ENCODE measurements at regions not wholly inside any gene's neighbourhood (a gene's known extent, or its start where the extent isn't known, plus 50 kb on each side); places are given as distances from the start of the nearest gene placed in this dataset.

DNA sequence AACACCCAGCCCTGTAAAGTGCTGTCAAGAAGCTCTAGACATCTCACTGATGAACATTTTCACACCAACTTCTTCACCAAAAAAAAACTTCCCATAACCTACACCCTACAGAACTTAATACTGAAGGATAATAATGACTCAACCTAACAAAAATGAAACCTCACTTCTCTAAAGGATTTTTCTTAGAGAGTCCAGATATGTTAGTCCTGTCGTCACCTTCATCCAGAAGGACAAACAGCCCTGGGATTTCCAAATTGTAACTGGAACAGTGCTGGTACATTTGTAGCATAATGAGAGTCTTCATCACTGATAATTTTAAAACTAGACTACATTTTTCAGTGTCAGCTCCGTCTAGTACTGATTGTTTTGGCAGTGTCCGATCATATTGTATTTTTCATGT, 528.6 kb upstream of the CELF2 start:
- DNase-seq, result no peak

DNA sequence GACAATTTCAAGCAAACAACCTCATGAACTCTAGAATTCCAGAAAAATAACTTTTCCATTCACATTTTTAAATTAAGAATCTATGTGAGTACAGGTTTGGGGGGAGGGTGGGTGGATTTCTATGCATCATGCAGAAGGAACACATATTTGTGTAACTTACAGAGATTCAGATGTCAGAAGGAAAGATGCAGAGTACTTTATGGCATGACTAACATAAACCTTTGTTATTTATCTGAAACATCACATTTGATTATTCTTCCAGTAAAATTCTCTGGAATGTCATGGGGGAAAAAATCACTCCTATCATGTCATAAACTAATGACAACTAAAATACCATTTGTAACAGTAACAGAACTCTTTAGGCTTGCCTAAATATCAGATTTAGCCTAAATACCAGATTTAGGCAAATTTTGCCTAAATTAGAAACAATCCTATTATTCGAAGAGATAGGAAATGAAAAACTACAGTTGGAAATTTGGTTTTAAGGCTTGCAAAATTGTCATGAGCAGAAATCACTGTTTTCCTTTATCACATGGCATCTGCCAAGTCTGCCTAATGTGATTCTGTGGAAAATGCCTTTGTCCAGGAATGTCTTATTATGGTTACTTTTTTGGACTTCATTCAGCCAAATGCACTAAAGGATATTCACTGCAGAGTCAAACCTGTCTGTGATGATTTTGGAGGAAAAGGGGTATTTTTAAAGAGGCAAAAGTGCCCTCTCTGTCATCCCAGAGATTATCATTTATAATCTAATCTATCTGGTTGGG, 527.7 kb upstream of the CELF2 start:
- DNase-seq, result no peak

DNA sequence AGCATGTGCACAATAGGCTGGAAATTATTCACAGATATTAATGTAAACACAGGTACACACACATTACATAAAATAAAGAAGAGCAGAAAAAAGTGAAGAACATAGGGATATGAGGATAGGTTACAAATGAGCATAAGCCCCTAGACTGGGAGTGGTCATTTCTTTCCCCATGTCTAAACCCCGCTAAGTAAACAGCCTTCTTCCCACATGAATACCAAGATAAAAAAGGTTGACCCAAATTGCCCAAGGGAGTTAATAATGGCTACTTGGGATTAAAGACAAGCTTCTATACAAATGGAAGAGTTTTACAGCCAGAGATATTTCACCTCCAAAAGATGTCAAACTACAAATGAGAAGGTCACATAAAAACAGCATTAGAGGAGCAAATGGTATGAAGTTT, 527.1 kb upstream of the CELF2 start:
- no peak for DNase-seq

DNA sequence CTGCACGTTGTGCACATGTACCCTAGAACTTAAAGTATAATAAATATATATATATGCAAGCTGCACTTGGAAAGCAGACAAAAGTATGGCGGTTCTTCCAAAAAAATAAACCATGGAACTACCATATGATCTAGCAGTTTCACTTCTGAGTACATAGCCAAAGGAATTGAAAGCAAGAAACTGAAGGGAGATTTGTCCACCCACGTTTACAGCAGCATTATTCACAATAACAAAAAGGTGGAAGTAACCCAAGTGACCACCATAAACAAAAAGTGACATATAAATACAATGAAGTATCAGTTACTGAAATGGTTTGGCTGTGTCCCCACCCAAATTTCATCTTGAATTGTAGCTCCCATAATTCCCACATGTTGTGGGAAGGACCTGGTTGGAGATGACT, 525.3 kb upstream of the CELF2 start:
- no peak for DNase-seq

DNA sequence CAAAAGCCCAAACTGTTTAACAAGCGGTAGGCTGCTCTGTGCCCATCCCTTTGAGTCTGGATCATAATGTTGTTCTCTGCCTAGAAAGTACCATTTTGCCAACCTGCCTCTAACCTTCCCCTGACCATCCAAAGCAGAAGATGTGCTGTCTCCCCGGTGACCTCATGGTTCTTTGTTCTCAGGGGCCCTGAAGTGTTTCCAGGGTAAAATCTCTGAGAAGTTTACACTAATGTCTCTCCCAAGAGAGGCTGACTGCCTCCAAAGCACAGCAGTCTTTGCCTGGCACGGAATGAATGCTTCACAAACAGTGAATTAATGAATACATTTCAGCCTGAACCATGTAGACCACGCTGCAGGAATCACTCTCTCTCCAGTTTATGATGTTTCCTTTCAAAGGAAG, 523.8 kb upstream of the CELF2 start:
- no peak for DNase-seq

DNA sequence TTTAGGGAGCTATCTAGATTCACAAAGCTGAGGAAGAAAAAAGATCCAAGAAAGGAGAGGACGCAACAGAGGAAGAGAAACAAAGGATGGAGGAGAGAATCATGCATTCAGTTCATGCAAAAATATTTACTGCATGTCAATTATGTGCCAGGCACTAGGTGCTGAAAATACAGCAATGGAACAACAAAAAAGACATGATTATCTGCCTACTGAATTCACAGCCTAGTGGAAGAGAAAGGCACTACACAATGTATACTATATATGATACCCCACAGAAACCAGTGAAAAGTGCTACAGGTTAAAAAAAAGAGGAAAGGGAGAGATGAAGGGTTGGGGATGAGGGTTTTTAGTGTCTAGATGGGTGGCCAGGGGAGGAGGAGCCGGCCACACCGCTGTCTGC, 520.4 kb upstream of the CELF2 start:
- DNase-seq, result no peak

DNA sequence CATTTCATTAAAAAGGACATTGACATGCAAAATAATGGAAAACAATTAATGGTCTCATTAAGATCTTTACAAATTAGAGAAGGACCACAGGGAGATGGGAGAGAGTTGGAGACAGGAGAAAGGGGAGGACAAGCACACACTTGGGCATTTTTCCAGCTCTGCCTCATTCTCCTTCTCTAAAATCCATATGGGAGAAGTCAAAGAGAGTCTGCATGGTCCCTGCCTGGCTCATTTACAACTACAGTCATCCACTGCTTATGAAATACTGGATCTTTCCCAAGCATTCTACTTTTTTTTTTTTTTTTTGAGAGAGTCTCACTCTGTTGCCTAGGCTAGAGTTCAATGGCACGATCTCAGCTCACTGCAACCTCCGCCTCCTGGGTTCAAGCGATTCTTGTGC, 518.9 kb upstream of the CELF2 start:
- no peak for DNase-seq

DNA sequence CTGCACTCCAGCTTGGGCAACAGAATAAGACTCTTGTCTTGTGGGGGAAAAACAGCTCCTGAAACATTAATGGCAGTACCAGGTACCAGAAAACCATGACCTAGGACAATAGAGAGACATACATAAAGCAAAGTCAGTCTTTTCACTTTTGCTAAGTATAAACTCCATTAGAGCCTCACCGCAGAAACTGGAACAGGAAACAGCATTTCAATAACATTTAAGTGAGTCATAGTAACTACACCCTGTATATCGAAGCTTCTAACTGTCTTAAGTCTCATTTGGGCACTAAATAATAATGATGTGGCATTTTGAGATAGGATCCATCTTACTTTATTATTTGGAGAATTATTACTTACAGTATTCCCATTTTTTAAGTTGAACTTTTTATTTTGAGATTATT, 517.8 kb upstream of the CELF2 start:
- no peak for DNase-seq

DNA sequence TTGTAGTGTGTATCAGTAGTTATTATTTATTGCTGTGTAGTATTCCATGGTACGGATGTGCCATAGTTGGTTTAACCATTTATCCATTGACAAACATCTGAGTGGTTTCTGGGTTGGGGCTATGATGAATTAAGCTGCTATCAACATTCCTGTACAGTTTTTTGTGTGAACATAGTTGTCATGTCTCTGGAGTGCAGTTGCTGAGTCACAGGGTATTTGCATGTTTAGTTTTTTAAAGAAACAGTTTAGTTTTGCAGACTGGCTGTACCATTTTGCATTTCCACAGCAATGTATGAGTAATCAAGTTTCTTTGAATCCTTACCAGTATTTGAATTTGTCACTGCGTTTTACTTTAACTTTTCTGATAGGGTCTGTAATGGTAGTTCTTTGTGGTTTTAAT, 516.7 kb upstream of the CELF2 start:
- no peak for DNase-seq

DNA sequence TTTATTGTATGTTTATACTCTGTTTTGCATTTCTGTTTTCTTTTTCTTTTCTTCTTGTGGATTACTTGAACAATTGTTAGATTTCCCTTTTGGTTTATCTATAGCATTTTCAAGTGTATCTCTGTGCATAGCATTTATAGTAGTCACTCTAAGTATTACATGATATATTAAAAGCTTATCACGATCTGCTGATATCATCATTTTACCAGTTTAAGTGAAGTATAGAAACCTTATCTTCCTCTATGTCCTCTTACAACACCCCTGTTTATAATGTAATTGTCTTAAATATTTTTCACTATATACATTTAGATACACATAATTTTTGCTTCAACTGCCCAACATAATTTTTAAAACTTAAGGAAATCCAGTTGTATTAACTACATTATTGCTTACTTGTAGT, 513.9 kb upstream of the CELF2 start:
- no peak for DNase-seq

DNA sequence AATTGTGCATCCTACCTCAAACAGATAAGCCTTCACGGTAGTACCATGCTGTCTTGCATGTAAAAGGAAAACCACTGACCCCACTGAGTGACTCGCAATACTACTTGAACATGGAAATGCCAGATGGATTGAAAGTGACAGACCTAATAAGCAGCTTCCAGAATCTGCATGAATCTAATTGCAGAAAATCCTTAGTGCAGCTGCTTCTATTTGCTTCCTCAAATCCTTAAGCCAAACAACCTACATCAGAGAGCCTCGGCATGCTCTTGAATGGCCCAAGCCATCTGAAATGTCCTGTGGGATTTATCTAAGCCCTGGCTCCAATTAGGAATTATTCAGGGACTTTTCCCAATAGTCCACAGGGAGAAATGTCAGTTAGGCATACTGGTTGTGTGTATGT, 509.5 kb upstream of the CELF2 start:
- DNase-seq, result no peak

DNA sequence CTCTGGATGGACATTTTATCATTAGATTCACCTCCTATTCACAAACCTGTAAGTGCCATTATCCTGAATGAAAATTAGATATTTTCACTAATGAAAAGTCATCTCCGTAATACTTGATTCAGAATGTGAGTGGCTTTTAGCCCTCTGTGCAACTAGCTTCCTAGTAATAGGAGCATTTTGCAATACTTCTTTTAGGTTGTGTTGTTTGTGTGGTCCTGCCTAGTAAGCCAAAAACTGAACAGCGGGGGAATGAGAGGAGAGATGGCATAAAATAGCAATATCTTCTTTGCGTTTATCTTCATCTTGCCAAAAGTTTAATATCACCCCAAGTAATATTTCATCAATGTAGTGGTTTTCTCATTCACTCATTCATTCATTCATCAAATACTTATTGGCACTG, 507.5 kb upstream of the CELF2 start:
- DNase-seq, result no peak

DNA sequence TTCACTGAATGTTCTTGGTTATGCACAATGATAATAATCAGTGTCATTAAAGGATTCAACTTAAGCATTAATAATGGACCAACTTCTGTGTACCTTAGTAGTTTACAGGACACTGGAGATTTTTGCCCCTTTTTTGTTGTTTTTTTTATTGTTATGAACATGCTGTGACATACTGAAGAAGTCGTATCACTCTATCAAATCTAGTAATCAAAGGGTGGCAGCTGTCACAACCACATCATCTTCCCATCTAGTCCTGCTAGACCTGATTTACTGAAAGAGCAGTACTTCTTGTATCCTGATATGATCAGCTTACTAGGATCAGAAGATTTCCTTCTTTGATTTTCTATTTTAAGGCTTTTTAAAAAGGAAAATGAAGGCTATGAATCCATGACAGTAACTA, 504.6 kb upstream of the CELF2 start:
- no peak for DNase-seq

DNA sequence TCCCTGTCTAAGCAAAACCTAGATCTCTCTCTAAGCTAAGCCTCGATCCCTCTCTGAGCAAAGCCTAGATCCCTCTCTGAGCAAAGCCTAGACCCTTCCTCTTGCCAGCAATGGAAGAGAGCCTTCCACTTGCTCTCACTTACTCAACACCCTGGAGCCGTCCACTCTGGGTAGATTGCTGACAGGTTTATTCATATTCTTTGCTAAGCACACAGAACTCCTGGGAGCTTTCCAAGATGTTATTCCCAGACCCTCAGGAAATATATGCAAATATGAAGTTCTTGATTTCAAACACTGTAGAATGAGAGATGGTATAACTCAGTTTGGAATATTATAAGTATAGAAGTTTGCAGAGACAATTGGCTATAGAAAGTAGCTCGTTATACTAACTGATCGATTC, 503.8 kb upstream of the CELF2 start:
- no peak for DNase-seq

DNA sequence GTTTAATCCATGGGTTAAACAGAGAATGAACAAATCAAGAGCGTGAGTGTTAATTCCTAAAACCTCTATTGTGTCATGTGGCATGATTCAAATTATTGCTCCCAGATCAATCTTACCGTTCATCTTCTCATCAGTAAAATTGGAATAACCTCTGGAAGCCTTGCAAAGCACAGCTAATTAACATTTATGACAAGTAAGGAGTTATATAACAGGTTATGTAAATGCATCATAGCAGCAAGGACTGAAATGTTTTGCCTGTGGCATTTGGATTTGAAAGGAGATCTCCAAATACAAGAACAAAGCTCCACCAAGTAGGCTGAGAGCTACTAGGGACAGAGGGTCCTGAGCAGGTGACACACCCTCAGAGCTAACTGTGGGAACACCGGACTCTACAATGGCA, 502.9 kb upstream of the CELF2 start:
- no peak for DNase-seq

DNA sequence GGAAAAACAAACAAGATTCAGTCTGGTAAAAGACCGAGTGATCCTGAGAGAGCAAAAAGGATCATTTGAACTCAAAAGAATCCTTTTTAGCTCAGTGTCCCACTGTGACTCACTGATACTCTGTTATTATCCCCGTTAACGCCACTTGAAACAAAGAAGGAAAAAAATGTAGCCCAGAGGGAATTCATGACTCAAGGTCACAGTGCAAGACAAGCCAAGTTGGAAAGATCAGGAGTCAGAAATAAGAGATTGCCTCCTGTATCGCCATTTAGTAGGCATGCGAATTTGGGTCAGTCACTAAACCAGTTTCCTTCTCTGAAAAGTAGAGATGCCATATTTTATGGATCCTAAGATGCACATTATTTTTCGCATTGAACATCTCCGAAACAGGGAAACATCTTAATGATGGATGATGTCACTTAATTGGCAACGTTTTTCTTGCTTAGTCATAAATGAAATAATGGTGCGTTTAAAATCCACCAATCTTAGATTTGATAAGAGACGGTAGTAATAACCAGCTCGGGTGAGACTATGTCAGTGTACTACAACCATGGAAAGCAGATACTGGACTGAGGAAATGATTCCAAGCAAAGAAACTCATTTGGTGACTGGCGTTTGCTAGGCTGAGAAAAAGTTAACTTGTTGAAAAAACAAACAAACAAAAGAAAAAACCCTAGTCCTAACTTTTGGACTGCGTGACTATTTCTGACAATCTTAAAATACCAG, 502.0 kb upstream of the CELF2 start:
- DNase-seq, result no peak

DNA sequence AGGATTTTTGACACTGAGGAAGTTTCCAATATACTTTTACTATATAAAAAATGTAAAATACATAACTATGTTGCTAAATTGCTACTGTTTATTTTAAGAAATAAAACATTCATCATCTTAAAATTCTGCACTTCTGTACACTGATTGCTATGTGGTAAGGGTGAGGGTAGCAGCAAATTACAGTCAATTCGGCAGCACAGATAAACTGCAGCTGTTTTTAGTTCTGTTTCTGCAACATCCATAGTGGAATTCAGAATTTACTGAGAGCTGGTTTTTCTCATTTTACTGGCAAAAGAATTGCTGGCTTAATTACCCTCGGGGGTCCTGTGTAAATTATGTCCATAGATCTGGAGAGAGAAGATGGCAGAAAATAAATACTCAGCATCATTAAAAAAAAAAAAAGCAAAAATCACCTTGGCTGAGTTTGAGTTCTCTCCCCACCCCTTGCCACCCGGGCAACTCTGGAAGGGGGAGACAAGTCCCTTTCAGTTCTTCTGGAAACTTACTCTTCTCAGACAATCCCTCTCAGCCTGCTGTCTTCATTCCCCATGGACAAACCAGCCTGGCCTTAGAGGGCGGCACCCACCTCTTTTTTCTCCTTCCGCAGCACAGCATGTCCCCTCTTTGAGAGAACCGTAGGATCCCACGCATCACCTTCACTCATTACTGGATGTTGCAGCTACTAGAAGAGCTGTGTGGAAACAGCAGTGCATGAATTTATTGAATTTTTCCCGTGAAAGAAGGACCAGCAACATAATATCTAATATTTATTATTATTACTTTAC, 501.1 kb upstream of the CELF2 start:
- DNase-seq, result peak in 4 of 58 donors; percentile 6 to 39 (median 10)

DNA sequence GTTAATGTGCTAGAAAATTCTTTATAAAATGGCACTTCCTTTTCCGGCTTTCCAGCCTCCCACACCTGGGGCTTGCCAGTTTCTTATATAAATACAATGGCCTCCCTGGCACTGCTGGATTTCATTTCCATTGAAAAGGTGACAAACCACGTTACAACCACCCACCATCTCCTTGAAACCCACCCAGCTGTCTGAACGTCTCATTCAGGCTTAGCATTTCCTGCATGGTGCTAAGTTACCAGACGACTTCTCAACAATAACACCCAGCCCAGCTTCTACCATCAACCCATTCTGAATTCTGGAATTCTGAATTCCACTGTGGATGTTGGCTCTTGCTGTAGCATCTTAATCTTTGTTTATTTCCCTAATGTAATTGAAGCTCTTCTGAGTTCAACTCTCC, 499.8 kb upstream of the CELF2 start:
- DNase-seq, result peak in 3 of 58 donors; percentile 8 to 12 (median 10)

DNA sequence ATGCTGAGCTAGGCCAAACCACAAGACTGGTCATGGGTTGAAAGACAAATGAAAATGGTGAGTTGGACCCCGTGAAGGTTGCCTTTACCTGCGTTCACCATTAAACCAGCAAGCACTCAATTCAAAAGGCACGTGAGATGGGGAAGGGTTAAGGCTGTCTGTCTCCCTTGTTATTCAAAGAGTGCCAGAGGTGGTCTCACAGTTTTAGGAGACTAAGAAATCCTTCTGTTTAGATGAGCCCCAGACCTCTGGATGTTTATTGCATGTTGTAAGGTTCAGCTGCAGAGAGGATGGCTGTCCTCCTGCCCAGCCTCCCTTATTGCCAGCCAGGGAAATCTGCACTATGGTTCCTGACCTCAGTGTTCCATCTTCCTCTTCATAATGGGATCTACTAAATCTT, 498.0 kb upstream of the CELF2 start:
- no peak for DNase-seq

DNA sequence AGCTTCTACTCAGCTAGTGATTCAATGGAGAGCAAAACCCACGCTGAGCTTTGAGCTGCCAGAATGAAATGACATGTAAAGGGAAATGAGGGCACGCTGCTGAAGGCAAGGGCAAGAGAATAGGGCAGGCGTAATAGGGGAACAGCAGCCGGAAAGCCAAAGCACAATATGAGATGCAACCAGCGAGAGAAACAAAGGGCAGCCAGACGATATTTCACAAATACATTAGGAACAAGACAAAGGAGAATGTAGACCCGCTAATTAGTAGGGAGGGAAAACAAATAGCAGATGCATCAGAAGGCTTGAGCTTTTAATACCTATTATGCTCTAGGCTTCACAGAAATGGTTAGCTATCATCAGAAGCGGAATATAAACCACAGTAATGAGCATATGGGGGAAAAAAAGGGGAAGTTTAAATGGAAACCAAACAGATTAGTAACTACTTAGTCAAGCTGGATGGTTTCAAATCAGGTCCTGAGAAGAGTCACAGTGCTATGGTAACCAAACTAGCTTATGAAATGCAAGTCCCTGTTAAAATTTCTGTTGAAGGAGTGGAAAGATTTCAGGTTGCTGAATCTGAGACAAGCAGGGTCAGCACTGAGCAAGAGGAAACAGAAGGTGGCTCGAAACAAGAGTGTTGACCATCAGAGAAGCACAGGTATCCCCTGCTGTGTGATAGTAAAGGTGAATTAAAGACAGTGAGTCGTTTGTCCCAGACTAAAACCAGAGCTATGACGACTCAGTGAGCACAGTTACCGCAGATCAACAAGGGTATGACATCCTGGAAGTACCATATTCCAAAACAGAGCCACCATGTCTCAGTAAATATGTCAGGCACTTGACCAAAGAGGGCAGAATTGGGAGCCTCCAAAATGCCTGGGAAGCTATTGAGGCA, 496.9 kb upstream of the CELF2 start:
- no peak for DNase-seq

DNA sequence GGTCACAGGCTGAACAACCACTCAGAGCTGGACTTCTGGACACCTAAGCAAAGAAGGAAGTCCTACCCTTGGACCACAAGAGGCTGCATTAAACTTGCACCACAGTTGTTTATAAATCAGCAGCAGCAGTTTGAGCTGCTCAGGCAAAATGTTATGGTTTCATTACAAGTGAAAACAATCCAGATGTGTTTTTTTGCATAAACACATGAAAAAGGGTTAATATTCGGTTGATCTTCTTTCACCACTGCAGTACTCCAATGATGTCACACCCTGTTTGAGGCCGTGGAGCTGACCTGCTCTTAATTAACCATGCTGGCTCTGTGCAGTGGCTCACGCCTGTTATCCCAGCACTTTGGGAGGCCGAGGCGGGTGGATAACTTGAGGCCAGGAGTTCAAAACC, 490.8 kb upstream of the CELF2 start:
- DNase-seq, result no peak
